ENCODE measurements at regions not wholly inside any gene's neighbourhood (a gene's known extent, or its start where the extent isn't known, plus 50 kb on each side); places are given as distances from the start of the nearest gene placed in this dataset.

DNA sequence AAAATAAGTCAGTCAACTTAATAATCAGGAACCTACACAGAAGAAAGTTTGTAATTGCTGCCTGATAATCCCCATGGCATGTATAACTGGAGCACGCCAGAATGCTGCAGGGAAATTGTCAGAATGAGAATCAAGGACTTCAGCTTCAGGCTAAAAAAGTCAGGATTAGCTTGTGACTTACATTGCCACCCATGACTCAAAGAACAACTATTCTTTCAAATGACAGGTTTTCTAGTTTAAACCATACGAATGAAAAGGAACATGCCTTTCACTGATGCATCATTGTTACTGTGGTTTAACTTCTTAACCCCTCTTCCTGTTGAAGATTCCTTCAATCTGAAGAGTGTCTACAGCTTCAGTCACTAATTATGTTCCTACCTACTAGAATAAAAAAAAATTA is 112.4 kb downstream of the ISL1 start:
- H3K4me1 ChIP-seq = no peaks in the 10 kb centered on the region
- no peak for DNase-seq
- H3K27me3 ChIP-seq = no peaks in the 10 kb centered on the region
- no peak for ATAC-seq (ENCODE audit: low FRiP score in 2 of 2)
- 42 to 62% methylated on average over 2 of the region's 2 CpGs for whole genome bisulfite sequencing, 2 donors
- H3K36me3 ChIP-seq = no peaks in the 10 kb centered on the region
- no peak overlapping the region for H3K4me3 ChIP-seq
- TF ChIP-seq EP300 (IDR thresholded peaks at IDR 0.05) (no peak), POLR2A (IDR thresholded peaks at IDR 0.05) (no peak), POLR2AphosphoS5 (IDR thresholded peaks at IDR 0.05) (no peak)
- TF ChIP-seq, protein P1, sequence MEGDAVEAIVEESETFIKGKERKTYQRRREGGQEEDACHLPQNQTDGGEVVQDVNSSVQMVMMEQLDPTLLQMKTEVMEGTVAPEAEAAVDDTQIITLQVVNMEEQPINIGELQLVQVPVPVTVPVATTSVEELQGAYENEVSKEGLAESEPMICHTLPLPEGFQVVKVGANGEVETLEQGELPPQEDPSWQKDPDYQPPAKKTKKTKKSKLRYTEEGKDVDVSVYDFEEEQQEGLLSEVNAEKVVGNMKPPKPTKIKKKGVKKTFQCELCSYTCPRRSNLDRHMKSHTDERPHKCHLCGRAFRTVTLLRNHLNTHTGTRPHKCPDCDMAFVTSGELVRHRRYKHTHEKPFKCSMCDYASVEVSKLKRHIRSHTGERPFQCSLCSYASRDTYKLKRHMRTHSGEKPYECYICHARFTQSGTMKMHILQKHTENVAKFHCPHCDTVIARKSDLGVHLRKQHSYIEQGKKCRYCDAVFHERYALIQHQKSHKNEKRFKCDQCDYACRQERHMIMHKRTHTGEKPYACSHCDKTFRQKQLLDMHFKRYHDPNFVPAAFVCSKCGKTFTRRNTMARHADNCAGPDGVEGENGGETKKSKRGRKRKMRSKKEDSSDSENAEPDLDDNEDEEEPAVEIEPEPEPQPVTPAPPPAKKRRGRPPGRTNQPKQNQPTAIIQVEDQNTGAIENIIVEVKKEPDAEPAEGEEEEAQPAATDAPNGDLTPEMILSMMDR (IDR thresholded peaks at IDR 0.05) = no peak
- H3K9me3 ChIP-seq = no peaks in the 10 kb centered on the region
- H3K27ac ChIP-seq = no peak overlapping the region

DNA sequence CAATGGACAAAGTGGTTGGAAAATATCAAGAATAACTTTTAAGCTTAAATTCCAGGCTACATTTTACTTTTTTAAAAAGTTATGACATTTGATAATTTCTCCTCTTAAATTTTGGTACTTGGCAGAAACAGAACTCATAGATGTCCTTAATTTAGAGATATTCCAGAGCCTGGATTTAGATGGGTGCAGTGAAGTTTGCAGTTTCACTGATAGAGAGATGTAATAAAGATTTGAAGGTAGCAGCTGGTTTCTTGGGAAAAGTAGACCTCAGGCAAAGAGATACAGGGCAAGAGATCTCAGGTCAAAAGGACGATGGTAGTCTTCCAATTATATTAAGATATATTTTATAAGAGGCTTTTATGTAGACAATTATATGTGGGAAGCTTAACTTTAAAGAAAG is 134.6 kb downstream of the ISL1 start:
- Histone ChIP-seq H3K9me3 (no peaks in the 10 kb centered on the region), H3K27me3 (no peaks in the 10 kb centered on the region), H3K4me1 (no peaks in the 10 kb centered on the region), H3K36me3 (no peaks in the 10 kb centered on the region), H3K27ac (no peak overlapping the region), H3K4me3 (no peak overlapping the region)
- TF ChIP-seq POLR2A (IDR thresholded peaks at IDR 0.05) (no peak), POLR2AphosphoS5 (IDR thresholded peaks at IDR 0.05) (no peak), EP300 (IDR thresholded peaks at IDR 0.05) (no peak)
- TF ChIP-seq, protein P1 (IDR thresholded peaks at IDR 0.05) = no peak
- DNase-seq = no peak
- WGBS, 2 donors = 72% methylated on average over 1 of the region's 1 CpG
- no peak for ATAC-seq (ENCODE audit: low FRiP score in 2 of 2)

DNA sequence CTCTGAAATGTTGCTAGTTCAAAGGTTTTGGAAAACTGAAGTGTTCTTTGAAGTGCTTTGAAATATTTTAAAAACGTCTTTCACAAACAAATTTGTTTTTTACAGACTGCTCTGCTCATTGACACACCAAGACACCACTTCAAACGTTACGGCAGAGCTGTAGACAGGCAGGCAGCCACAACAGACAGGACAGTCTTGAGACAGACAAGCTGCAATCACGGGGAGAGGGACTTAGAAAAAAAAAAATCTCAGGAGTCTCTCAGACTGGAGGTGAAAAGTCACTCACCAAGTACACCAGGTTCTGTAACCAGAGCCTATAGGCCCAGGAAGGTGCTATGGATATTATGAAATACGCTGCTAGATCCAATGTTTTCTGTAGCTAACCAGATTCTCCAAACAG is 135.4 kb downstream of the ISL1 start:
- 22 to 33% methylated on average over 5 of the region's 5 CpGs for WGBS, 2 donors
- Histone ChIP-seq H3K36me3 (no peaks in the 10 kb centered on the region), H3K4me1 (no peaks in the 10 kb centered on the region), H3K9me3 (no peaks in the 10 kb centered on the region), H3K27me3 (no peaks in the 10 kb centered on the region), H3K27ac (no peak overlapping the region), H3K4me3 (no peak overlapping the region)
- no peak for ATAC-seq (ENCODE audit: low FRiP score in 2 of 2)
- TF ChIP-seq POLR2AphosphoS5 (IDR thresholded peaks at IDR 0.05) = no peak
- DNase-seq = no peak

DNA sequence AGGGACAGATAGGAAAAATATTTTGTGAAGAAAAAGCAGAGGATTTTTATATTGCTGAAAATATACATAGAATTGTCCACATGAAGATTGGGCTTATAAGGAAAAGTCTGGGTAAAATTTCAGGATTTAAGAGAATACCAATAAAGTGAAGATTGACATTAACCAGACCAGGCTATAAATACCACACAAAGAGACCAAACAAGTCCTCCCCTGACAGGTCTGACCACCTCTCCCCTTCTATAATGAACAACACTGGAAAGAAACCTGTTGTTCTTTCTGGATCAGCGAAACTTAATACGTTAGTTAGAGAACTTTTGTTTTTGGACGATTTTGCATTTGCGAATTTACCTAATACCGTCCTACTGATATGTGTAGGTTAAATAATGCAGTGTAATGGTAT is 138.3 kb downstream of the ISL1 start:
- DNase-seq = no peak
- no peaks in the 10 kb centered on the region for H3K36me3 ChIP-seq
- whole genome bisulfite sequencing, 2 donors = 80 to 86% methylated on average over 5 of the region's 5 CpGs
- TF ChIP-seq POLR2A (IDR thresholded peaks at IDR 0.05) = no peak
- no peak for TF ChIP-seq POLR2AphosphoS5 (IDR thresholded peaks at IDR 0.05)
- no peak for TF ChIP-seq EP300 (IDR thresholded peaks at IDR 0.05)
- TF ChIP-seq, protein P1 (IDR thresholded peaks at IDR 0.05) = no peak
- no peak for ATAC-seq (ENCODE audit: low FRiP score in 2 of 2)
- no peak overlapping the region for H3K4me3 ChIP-seq
- no peaks in the 10 kb centered on the region for H3K9me3 ChIP-seq
- no peaks in the 10 kb centered on the region for H3K27me3 ChIP-seq
- H3K27ac ChIP-seq = no peak overlapping the region
- H3K4me1 ChIP-seq = no peaks in the 10 kb centered on the region

DNA sequence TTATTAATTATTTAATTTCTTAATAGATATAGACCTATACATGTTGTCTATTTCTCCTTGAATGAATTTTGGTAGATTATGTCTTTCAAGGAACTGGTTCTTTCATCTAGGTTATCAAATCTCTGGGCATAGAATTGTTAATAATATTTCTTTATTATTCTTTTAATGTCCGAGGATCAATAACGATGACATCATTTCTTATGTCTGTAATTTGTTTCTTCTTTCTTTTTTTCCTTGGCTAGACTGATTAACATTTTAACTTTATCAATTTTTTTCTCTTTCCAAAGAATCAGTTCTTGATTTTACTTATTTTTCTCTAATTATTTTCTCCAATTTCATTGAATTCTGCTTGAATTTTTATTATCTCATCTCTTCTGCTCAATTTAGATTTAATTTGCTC is 156.0 kb downstream of the ISL1 start:
- Histone ChIP-seq H3K36me3 (no peaks in the 10 kb centered on the region), H3K27ac (no peak overlapping the region), H3K27me3 (no peaks in the 10 kb centered on the region), H3K9me3 (peaks cover 3 to 16% (median 4%) of the 10 kb centered on the region in 4 donors), H3K4me1 (no peaks in the 10 kb centered on the region), H3K4me3 (no peak overlapping the region)
- no peak for DNase-seq
- no peak for ATAC-seq (ENCODE audit: low FRiP score in 2 of 2)
- 94 to 95% methylated on average over 2 of the region's 2 CpGs for WGBS, 2 donors
- TF ChIP-seq EP300 (IDR thresholded peaks at IDR 0.05) (no peak), POLR2AphosphoS5 (IDR thresholded peaks at IDR 0.05) (no peak), POLR2A (IDR thresholded peaks at IDR 0.05) (no peak)
- TF ChIP-seq, protein P1 (IDR thresholded peaks at IDR 0.05) = no peak

All from upper lobe of left lung (tissue), 6 donors.